Testis (tissue), 2 donors: ENCODE measurements at regions not wholly inside any gene's neighbourhood (a gene's known extent, or its start where the extent isn't known, plus 50 kb on each side); places are given as distances from the start of the nearest gene placed in this dataset.
"Not testable (repeated sequence)": the region's sequence is repeated elsewhere in the genome, so short reads cannot be mapped to it uniquely, and the experiment has no call there.

Source experiments
- CTCF ChIP-seq, 3 experiments: fragments of 450-650 bp in 2 of 3; fragments of 200-600 bp in 1 of 3; sonication (generic) in 1 of 3; IDR thresholded peaks; one replicate each; pipeline ENCODE4 v1.5.1; 2016 to 2019; ENCODE audit warnings: antibody characterized with exemption in 3 of 3, mild to moderate bottlenecking in 2 of 3, moderate library complexity in 1 of 3
- POLR2A ChIP-seq: fragments of 450-650 bp; IDR thresholded peaks from one replicate; pipeline ENCODE4 v1.6.1; 2017; ENCODE audit warnings: antibody characterized with exemption, mild to moderate bottlenecking, moderate library complexity

- TF ChIP-seq CTCF (IDR thresholded peaks at IDR 0.05); POLR2A: not testable (repeated sequence)
Measured at GRCh38 chr7:150049012-150049655, 175.4 kb downstream of the ATP6V0E2 start.
